T follicular helper cell (primary cell): ENCODE measurements at regions not wholly inside any gene's neighbourhood (a gene's known extent, or its start where the extent isn't known, plus 50 kb on each side); places are given as distances from the start of the nearest gene placed in this dataset.
"Not testable (repeated sequence)": the region's sequence is repeated elsewhere in the genome, so short reads cannot be mapped to it uniquely, and the experiment has no call there.

Source experiments
- DNase-seq: peaks from one replicate; pipeline ENCODE4 v3.0.0-alpha.2; 2020; ENCODE audit warnings: low read depth

DNA sequence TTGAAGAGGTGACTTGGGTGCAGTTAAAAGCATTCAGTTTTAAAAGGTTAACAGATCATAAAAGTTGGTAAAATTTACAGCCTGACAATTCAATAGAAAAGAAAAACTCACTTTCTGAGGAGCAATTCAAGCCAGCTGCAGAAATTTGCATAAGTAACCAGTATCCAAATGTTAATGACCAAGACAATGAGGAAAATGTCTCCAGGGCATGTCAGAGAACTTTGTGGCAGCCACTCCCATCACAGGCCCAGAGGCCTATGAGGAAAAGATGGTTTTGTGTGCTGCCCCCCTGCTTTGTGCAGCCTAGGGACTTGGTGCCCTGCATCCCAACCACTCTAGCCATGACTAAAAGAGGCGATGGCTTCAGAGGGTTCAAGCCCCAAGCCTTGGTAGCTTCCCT is 1406.5 kb upstream of the ACO1 start:
- DNase-seq: no peak

DNA sequence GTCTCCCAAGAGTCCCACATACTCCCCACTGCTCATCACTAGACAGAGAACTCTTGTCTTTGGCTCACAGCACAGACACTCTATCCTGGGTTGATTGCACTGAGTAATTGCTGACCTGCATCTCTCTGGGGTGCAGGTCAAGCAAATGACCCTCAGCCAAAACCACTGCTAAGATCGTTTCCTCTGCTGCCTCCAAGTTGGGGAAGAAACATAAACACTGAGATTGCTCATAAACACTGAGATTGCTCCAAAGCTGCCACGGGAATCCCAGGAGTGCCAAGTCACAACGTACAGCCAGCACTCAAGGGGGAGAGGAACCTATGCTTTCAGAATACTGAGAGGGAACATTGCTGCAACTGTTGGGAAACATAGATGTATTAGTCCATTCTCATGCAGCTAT is 1402.1 kb upstream of the ACO1 start:
- DNase-seq: no peak

- no peak for DNase-seq
These were observed 1388.3 kb upstream of the ACO1 start for GRCh38 chr9:30995956-30996738.

- no peak for DNase-seq
These were observed 1387.7 kb upstream of the ACO1 start for GRCh38 chr9:30996761-30997160.

GRCh38 chr9:30997291-30997690 is 1387.2 kb upstream of the ACO1 start:
- no peak for DNase-seq

- DNase-seq: no peak
These were observed 1379.3 kb upstream of the ACO1 start for GRCh38 chr9:31005086-31005665.

- no peak for DNase-seq
These were observed 1371.1 kb upstream of the ACO1 start for GRCh38 chr9:31013371-31013770.

- DNase-seq: no peak
These were observed 1360.6 kb upstream of the ACO1 start for GRCh38 chr9:31023847-31024246.

GRCh38 chr9:31027678-31028077 is 1356.8 kb upstream of the ACO1 start:
- DNase-seq: no peak

DNA sequence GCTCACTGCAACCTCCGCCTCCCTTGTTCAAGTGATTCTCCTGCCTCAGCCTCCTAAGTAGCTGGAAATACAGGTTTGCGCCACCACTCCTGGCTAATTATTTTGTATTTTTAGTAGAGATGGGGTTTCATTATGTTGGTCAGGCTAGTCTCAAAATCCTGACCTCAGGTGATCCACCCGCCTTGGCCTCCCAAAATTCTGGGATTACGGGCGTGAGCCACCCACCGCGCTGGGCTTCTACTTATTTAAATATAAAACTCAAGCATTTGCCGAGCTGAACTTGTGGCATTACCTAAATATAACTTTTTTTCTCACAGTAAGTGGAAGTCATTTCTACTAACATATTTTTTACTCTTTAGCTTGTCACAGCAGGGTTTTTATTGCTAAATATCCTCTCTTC is 1356.3 kb upstream of the ACO1 start:
- DNase-seq: no peak

- DNase-seq: no peak
These were observed 1353.7 kb upstream of the ACO1 start for GRCh38 chr9:31030741-31031202.

GRCh38 chr9:31032206-31032605 is 1352.2 kb upstream of the ACO1 start:
- DNase-seq: no peak

GRCh38 chr9:31034311-31034710 is 1350.1 kb upstream of the ACO1 start:
- no peak for DNase-seq

GRCh38 chr9:31040564-31040963 is 1343.9 kb upstream of the ACO1 start:
- DNase-seq: no peak

DNA sequence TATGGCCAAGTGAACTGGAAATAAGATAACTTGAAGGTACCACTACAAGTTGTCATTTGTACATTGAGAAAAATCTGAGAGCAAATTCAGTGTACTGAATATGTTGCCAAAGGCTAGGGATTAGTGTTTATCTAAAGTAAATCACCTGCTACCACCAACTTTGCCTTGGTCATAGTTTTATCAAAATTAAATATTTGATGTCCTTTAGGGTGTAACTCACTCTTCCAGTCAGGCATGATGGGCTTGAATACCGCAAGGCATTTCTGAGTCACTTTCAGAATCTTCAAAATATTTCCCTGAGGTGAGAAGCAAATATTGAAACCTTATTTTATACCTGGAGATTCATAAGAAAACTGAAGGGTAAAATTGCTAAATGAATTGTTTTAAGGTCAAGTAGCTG is 1338.6 kb upstream of the ACO1 start:
- no peak for DNase-seq

- DNase-seq: not testable (repeated sequence)
These were observed 1322.9 kb upstream of the ACO1 start for GRCh38 chr9:31061592-31061991.

DNA sequence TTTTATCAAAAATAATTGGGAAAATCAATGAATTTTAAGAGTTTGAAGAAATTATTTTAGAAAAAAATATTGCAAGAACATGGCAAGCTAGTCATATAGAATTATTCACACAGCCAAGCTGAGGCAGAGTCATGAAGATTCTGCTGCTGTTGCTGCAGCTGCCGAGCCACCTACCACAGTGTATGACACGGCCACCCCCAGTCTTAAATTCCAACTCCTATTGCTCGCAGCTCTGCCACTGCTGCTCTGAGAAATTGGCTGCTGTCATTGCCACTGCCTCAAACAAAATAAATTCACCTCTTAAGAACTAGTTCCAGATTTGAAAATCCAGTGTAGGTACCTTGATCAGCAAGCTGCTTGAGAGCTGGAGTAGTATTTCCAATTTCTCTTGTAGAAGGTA is 1318.8 kb upstream of the ACO1 start:
- no peak for DNase-seq

DNA sequence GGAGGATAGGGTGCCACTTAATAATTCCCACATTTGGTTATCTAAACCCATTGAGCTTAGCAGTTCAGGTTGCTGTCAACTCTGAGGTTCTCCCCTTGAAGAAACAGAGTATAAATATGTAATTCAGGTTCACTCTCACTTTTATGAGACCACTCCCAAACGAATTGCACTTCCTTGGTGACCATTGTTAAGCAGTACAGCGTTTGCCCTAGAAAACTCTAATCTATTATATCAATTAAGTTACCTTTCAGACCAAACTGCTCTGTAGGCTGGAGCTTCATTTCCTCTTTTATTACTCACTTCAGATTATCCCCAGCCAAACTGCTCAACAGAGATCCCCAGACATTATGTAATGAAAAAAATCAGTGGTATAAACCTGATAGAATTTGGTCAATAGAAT is 1317.0 kb upstream of the ACO1 start:
- DNase-seq: no peak

GRCh38 chr9:31071606-31072286 is 1312.7 kb upstream of the ACO1 start:
- DNase-seq: no peak

DNA sequence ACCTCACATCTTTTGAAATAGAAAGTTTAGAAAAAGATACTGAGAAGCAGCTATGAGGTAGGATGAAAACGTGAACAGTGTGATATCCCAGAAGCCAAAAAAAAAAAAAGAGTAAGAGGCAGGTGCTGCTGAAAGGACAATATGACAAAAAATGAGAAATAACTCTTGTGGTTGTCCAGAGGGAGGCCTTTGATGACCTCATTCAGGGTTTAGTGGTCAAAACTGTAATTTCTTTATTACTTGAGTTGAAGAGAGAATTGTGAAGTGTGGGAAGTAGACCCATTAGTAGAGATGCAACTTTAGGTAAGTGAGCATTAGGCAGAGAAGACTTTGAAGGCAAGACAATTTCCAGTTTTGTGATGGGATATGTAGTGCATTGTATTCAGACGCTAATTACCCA is 1306.3 kb upstream of the ACO1 start:
- DNase-seq: no peak

DNA sequence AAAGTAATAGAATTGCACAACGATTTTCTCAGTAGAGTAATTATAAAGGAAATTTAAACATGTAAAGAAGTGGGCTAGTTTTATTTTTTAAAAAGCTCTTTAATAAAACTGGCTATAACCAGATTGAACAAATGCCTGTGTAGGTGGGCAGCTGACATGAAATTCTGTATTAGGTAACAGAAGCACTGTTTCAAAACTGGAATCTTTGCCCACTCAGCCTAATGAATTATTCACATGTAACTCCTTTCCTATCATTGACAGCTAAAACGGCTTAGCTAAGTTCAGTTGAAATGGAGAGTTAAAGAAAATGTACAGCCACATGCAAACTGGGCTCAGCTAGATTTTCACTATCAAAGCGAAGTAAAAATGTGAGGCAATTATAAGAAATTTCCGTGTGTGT is 1300.1 kb upstream of the ACO1 start:
- DNase-seq: no peak

GRCh38 chr9:31089549-31090221 is 1294.8 kb upstream of the ACO1 start:
- DNase-seq: no peak

DNA sequence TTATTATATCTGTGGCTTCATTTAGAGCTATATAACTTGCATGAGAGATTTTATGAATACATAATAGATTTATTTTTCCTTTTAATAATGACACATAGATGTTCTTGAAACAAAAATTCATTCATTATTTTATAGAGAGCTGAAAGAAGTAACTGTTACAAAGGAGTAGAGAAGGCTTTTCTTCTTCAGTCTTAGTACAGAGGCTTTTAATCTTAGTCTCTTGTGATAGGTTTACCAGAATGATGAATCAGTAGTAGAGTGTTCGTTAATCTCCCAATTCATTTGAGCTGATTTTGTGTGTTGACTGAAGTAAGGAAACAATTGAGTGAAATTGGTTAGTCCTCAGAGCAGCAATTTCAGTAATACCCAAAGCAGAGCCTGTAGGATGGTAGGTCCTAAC is 1284.1 kb upstream of the ACO1 start:
- DNase-seq: no peak
